Fibroblast of villous mesenchyme (primary cell): ENCODE measurements at regions not wholly inside any gene's neighbourhood (a gene's known extent, or its start where the extent isn't known, plus 50 kb on each side); places are given as distances from the start of the nearest gene placed in this dataset.

Source experiments
- DNase-seq: peaks from one replicate; pipeline ENCODE4 v3.0.0-alpha.2; 2010; ENCODE audit warnings: low read depth
- H3K4me3 ChIP-seq: 2 replicates; pipeline ENCODE4 v1.5.1; 2011; ENCODE audit warnings: low read depth, mild to moderate bottlenecking, low read length
- CTCF ChIP-seq: IDR thresholded peaks from 2 replicates; pipeline ENCODE4 v1.5.1; 2012; ENCODE audit warnings: low read depth, mild to moderate bottlenecking, low read length; ENCODE audit not compliant: insufficient read depth

GRCh38 chr13:72164811-72165210 is 297.8 kb upstream of the DACH1 start:
- no peak for TF ChIP-seq CTCF
- no peak overlapping the region for H3K4me3 ChIP-seq
- DNase-seq: no peak

- no peak for TF ChIP-seq CTCF
- no peak for DNase-seq
- H3K4me3 ChIP-seq: no peak overlapping the region
These were observed 296.7 kb upstream of the DACH1 start for GRCh38 chr13:72163678-72164077.

- H3K4me3 ChIP-seq: no peak overlapping the region
- TF ChIP-seq CTCF: no peak
- DNase-seq: no peak
These were observed 294.0 kb upstream of the DACH1 start for GRCh38 chr13:72160977-72161376.

GRCh38 chr13:72156760-72157159 is 289.8 kb upstream of the DACH1 start:
- DNase-seq: no peak
- no peak for TF ChIP-seq CTCF
- H3K4me3 ChIP-seq: no peak overlapping the region

- no peak overlapping the region for H3K4me3 ChIP-seq
- no peak for DNase-seq
- no peak for TF ChIP-seq CTCF
These were observed 286.3 kb upstream of the DACH1 start for GRCh38 chr13:72153272-72153671.

GRCh38 chr13:72151241-72151640 is 284.2 kb upstream of the DACH1 start:
- peak; percentile 44 for DNase-seq
- no peak for TF ChIP-seq CTCF
- H3K4me3 ChIP-seq: no peak overlapping the region

GRCh38 chr13:72150502-72150901 is 283.5 kb upstream of the DACH1 start:
- TF ChIP-seq CTCF: no peak
- no peak for DNase-seq
- H3K4me3 ChIP-seq: no peak overlapping the region
